Hepatic stellate cell (primary cell): ENCODE measurements at regions not wholly inside any gene's neighbourhood (a gene's known extent, or its start where the extent isn't known, plus 50 kb on each side); places are given as distances from the start of the nearest gene placed in this dataset.
A peak's percentile ranks its signal among the peaks of the same experiment; 100 is the strongest.
"Not testable (repeated sequence)": the region's sequence is repeated elsewhere in the genome, so short reads cannot be mapped to it uniquely, and the experiment has no call there.

Experiments
- DNase-seq: peaks from one replicate; pipeline ENCODE4 v3.0.0; 2011; ENCODE audit warnings: low spot score

DNA sequence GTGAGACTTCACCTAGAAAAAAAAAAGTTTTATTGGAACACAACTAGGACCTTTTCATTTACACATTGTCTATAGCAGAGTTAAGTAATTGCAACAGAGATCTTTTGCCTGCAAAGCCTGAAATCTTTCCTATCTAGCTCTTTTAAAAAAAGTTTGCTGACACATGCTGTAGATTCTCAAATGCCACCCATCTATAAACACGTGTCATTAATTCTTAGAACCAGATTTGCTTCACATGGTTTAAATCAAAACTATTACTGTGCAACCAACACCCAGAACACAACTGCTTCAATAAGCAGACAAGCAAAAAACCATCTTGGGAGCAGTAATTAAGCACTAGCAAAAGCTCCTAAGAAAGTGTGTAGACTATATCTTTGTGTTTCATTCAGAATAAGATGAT lies 55.0 kb downstream of the OXSM start:
- no peak for DNase-seq

DNA sequence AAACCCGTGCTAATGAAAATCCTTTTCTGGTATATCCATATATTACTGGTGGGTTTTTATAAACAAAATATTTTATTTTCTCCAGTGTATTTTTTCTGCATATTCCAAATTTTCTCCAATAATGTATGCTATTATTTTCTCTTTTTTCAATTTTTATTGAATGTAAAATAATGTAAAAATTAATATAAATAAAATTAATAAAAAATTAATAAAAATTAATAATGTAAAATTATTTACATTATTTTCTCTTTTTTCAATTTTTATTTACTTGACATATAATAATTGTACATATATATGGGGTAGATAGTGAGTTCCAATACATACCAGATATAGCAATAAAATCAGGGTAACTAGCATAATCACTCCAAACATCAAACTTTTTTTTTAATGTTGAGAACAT lies 56.4 kb downstream of the OXSM start:
- no peak for DNase-seq

GRCh38 chr3:25849091-25849490 lies 59.2 kb downstream of the OXSM start:
- no peak for DNase-seq

DNA sequence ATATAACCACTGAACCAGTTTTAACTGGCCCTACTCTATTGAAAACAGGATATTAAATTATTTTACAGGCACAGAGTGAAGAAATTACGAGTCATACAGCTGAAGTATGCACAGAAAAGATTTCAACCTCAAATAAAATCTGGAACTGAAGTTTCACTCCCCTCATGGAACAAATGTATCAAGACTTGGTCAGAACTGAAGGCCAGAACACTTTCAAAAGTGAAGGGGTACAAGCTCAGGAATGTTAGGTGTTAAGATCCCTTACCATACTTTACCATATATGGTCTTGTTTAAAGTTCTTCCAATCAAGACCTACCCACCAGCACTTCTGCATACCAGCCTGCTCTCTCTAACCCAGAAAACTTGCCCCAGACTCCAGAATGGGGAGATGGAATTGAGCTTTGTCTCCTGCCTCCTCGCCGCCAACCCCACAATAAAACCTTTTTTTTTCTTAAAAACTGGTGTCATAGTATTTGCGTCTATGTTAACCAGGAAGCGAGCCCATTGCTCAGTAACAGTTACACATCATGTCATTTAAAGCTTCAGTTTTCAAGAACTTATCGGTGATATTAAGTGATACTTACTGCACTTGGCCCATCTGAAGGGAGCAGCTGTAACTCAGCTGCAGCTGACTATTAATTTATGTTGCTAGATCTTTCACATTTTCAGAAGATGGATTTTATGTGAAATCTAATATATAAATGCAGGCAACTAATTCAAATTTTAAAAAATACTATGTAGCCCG lies 59.9 kb downstream of the OXSM start:
- DNase-seq = peak; percentile 16

- not testable (repeated sequence) for DNase-seq
Measured at GRCh38 chr3:25851693-25852259, 61.9 kb downstream of the OXSM start.

GRCh38 chr3:25854214-25854613 lies 64.3 kb downstream of the OXSM start:
- peak; percentile 23 for DNase-seq

DNA sequence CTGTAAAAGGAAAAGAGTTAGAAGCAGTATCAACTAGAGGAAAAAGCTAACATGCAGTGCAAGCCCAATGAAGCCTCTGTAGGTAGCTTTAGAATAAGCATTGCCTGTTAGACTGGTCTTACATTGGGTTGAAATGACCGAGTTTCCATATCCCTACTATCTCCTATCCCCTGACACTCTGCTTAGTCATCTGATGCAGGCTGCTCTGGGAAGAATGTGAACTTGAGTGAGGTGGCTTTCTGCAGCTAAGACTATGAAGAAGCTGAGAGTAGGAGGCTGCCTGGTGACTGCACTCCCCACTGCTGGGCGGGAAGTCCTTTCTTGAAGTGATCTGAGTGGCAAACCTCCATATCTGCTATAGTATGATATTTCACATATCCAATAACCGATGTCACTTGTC lies 64.7 kb downstream of the OXSM start:
- peak; percentile 63 for DNase-seq

DNA sequence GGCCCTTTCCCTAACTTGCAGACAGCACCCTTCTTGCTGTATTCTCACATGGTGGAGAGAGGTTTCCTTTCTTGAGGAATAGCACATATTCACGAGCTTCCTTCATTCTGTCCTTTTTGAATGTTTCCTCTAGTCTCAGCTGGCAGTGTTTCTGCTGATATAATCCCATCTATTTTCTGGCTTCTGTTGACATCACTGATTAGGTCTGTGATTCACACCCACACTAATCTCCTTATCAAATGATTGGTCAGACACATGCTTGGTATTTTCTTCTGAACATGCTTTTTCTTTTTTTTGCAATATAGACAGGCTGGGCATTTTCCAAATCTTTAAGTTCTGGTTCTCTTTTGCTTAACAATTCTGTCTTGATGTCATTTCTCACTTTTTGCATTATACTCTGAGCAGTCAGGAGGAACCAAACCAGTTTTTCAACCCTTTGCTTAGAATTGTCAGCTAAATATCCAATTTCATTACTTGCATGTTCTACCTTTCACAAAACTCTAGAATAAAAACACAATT lies 65.4 kb downstream of the OXSM start:
- DNase-seq = no peak

- peak; percentile 43 for DNase-seq
Measured at GRCh38 chr3:25856902-25857518, 67.1 kb downstream of the OXSM start.

DNA sequence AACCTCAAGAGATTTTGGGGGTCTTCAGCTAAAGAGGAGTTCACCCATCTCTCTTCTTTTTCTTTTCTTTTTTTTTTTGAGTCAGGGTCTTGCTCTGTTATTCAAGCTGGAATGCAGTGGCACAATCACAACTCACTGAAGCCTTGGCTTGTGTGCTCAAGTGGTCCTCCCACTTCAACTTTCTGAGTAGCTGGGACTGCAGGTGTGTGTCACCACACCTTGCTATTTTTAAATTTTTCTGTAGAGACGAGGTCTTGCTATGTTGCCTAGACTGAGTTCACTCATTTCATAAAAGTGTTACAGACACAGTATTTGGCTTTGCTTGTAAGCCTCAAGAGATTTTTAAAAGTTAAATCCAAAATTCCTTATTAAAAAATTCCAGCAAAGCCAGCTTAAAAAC lies 71.7 kb downstream of the OXSM start:
- no peak for DNase-seq

DNA sequence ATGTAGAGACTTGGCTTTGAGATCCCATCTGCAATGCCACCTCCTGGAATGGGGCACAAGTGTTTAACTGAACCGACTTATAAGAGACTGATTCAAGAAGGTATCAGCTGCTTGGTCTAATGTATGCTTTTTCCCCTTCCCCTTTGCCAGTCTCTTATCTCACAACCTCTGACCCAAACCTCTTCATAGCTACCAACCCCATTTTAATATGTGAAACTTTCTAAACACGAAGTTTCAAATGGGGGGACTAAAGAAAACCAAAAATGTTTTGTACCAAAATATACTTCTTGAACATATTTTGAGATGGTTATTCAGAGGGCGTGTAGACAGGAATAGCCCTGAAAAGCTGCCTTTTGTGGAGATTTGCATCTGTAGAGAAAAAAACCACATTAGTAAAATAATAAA lies 73.1 kb downstream of the OXSM start:
- DNase-seq = no peak

DNA sequence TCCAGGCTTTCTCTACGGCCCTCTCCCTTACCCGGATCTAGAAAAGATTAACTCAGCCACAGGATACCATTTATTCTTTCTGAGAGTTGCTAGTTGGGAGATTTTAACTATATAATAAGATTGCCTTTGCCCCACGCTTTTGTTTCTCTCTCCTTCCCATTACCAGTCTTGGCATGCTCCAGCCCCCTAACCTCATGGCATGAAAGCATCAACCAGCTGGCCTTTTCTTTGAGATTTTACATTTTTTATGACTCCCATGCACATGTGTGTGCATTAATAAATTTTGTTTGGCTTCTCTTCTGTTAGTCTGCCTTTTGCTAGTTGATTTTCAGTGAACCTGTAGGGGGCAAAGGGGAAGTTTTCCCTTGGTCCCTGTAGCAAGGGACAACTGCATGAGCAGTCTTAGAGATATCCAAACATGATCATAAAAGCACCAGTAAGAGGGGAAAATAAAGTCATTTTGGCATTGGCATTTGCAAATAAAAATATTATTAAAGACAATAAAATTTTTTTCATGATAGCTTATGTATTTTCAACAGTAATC lies 73.6 kb downstream of the OXSM start:
- DNase-seq = no peak

GRCh38 chr3:25870452-25870851 lies 80.6 kb downstream of the OXSM start:
- no peak for DNase-seq

- DNase-seq = no peak
Measured at GRCh38 chr3:25872200-25872877, 82.4 kb downstream of the OXSM start.

DNA sequence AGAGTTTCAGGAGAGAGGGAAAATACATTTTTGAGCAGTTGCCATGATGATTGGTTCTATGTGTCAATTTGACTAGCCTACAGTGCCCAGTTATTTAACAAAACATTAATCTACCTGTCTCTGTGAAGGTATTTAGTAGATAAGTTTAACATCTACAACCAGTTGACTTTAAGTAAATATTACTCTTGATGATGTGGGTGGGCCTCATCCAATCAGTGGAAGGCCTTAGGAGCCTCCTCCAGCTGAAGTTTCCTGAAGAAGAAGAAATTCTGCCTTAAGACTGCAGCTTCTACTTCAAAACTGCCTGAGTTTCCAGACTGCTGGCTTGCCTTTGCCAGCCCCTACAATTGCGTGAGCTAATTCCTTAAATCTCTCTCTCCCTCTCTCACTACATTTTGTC lies 93.6 kb downstream of the OXSM start:
- DNase-seq = no peak

- no peak for DNase-seq
Measured at GRCh38 chr3:25884981-25885380, 95.1 kb downstream of the OXSM start.

GRCh38 chr3:25885544-25885943 lies 95.7 kb downstream of the OXSM start:
- no peak for DNase-seq

- DNase-seq = no peak
Measured at GRCh38 chr3:25887907-25888306, 98.0 kb downstream of the OXSM start.

DNA sequence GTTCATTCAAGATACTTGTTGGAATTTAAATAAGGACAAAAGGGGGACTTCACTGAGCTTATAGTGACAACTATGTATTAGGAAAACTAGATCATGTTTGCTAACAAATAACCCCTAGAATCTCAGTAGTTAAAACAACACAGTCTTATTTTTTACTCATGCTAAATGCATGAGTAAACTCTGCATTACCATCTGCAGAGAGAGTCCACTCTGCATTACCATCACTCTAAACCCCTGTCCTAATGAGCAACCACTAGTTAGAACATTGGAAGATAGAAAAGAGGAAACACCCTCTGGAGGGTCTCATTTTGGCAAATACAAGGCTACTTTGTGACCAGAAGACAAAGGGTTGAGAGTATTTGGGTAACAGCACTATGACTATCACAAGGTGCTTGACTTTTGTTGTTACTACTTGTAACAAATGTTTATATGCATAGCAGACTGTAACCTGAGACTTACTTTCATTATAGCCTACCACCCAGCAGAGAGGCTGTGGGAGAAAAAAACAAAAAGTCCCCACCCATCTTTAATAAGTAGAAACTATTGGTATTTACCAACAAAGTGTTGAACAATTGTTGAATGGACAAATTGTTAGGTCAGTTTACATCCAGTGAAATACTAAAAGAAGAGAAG lies 99.1 kb downstream of the OXSM start:
- no peak for DNase-seq

DNA sequence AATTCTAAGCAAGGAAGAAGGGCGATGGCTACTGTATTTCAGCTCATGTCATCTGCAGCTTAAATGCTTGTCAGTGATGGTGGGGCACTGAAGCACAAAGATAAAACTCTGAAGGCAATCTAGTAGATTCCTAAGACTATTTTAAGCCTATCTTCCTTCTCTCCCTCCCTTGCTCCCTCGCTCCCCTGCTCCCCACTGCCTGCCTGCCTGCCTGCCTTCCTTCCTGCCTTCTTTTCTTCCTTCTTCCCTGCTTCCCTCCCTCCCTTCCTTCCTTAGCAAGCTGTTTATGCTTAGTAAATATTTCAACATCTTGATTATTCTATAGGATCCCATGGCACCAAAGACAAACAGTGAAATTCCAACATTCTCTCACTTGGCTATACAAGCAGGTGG lies 99.6 kb downstream of the OXSM start:
- DNase-seq = no peak

DNA sequence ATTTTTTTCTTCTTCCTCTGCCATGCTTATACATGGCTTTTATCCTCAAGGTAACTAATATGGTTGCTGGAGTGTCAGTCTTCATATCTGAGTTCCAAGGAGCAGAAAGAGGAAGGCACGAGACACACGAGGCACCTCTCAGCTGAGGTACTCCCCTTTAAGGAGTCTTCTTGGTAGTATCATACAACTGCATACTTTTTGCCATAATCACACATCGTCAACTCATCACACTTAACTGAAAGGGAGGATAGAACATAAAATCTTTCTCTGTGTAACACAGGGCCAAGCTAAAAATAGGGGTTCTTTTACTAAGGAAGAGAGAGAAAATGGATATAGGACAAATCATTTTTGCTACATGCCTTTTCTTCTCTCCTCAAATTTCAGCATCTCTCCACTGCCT lies 104.2 kb downstream of the OXSM start:
- no peak for DNase-seq

- DNase-seq = no peak
Measured at GRCh38 chr3:25895031-25895430, 105.1 kb downstream of the OXSM start.
